HG03025 (cell line): ENCODE measurements at regions not wholly inside any gene's neighbourhood (a gene's known extent, or its start where the extent isn't known, plus 50 kb on each side); places are given as distances from the start of the nearest gene placed in this dataset.

Experiments used
- ATAC-seq: cut with Tn5 transposase; IDR thresholded peaks from one replicate; pipeline ENCODE4 v1.9.1; 2021; ENCODE audit warnings: mild to moderate bottlenecking, moderate library complexity; ENCODE audit not compliant: unreplicated experiment, low FRiP score

DNA sequence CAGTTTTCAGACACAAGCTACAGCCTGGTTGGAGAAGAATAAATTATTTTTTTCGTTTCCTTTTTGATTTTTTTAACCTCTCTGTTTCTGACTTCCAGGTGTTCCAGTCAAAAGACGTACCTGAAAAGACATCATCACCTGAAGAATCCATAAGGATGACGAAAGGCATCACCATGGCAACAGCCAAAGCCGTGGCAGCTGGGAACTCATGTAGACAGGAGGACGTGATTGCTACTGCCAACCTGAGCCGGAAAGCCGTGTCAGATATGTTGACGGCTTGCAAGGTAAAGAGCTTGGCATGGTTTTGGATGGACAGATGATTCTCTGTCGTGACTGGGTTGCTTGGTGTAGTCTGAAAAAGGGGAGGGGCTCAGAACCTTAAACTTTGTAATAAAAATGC is 237.0 kb upstream of the TPM1 start:
- ATAC-seq = no peak

DNA sequence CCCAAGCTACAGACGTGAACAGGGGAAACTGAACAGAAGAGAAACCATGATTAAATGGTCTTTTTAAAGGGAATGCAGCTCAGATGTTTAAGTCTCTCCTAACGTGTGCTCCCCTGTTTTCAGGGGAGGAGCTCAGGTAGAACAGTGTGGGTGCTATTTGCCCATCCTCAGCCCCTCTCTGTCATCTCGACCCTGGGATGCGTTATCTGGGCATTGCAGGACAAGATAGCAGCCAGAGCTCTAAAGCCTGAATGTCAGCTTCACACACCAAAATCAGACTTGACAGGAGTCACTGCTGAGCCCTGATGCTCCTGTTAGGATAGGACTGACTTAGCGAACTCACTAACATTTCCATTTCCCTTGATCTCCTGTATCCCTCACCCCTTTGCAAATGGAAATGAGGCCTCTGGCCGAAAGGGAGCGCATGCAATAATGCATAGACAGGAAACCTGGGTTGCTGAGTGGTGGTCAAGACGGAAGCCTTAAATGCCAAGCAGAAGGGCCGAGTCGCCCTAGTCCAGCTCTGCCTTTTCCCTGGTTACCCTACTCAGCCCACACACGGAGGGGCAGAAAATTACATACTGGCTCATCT is 234.9 kb upstream of the TPM1 start:
- no peak for ATAC-seq

DNA sequence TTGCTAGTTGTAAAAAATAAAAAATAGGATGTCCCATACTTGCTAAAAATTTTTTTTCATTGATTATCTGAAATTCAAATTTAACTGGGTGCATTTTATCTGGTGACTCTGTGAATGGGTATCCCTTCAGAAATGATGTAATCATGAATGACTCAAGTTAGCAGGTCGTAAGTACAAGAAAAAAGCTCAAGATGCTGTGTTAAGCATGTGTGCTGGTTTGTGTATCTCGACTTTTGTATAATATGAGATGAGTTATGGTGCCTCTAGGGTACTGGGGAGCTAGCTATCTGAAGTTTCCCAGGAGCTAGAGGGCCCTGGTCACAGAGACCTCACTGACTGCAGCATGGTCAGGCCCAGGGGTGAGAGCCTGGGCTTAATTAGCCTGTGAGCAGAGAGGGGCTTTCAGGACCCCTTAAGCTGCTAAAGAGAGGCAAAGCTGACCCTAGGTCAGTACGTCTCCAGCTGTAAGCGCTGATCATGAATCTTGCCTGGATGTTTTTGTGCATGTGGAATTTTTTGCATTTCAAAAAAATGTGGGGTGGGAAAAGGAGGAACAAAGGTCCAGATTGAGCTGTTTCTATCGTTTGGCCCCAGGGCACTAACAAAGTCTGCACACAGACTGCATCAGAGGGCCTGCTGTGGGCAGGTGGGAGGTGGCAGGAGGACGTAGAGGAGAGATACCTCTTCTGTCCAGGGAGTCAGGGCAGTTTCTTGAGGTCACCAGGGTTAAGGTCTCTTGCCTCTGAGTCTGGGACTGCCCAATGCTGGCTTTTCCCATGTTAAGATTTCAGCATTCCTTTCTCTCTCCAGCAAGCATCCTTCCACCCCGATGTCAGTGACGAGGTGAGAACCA is 233.2 kb upstream of the TPM1 start:
- no peak for ATAC-seq

DNA sequence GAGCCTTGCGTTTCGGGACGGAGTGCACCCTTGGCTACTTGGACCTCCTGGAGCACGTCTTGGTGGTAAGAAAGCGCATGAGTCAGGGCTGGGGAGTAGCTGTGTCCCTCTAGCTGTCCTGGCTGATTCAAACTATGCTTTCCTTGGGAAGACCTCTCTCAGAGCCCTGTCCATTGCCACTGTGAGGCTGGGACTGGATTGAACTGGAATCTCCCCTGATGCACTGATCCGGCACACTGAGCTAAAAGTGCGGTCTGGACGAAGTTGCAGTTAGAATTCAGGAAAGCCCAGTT is 232.6 kb upstream of the TPM1 start:
- no peak for ATAC-seq

DNA sequence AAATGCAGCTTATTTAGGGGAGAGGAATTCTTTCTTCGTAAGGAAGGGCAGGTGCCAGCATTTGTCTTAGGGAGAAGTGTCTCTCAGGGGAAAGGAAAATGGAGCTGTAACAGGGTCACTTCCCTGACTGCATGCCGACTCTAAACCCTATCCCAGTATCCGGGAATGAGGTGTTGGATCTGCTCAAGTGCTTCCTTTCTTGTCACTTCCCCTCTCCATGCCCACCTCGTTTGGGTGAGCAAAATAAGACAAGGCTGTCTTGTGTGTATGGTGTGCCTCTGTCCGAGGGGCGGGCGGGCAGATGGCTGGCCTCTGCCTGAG is 230.1 kb upstream of the TPM1 start:
- ATAC-seq = no peak

DNA sequence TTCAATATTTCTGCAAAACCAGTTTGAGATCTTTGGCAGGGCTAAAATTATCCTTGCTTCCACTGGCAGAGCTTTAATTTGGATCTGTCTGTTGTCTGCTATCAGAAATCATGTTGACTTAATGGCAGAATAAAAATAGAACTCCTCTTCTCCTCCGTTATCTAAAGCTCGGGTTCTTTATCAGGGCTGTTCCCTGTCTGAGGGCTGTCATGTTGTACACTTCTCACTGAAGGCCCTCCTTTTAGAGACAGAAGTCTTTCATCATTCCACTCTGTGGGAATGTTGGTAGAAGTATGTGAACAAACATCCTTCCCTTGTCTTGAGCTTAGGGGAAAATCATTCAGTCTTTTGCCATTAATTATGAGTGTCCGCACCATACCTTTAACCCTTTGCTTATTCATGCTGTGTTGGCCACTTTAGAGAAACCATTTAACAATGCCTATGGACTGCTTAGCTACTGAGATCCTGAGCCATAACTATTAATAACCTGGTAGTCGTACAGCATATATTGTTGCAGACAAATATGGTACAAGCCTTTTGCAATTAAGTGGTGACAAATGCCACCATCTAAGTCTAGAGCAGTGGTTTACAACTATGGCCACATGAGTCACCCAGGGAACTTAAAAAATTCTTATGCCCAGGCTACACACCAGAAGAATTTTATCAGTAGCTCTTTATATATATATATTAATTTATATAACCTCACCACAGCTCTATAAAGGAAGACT is 226.0 kb upstream of the TPM1 start:
- no peak for ATAC-seq

DNA sequence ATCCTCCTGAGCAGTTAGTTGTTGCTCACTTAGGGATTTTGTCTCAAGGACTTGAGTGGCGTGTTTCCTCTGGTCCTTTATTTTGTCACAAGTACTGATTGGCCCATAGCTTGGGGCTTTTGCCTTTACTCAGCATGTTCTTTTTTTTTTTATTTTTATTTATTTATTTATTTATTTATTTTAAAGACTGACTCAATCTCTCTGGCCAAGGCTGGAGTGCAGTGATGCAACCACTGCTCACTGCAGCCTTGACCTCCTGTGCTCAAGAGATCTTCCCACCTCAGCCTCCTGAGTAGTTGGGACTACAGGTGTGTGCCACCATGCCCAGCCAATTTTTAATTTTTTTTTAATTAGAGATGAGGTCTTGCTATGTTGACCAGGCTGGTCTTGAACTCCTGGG is 223.9 kb upstream of the TPM1 start:
- no peak for ATAC-seq

DNA sequence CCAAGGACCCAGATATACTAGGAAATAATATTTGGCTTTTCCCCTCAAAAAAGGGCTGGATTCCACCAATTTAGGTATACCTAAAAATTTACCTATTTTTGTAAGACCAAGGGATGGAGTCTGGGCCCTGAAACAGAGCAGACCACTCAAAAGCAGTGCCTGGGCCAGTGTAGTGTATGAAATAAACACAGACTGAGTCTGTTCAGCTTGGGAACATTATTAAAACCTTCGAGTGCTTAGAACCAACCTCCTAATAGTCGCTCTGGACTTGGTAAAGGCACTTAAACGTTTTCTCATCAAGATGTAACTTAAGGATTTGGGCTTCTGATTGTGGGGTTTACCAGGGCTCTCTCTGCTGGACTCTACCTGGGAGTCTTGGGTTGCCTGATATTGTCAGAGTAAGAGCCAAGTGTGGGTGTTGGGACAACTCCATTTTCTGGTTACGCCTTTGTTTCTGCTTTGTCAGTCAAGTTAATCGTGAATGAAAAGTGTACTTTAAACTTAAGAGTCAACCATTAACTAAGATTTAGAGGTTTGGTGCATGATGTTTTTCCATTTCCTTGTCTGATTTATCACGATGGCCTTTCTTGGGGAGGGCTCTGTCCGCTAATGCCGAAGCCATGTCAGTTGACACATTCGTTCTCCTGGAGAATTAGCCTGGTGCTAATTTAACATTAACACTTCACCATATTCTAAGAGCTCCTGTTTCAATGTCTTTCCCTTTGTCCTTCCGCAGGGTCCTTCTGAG is 221.0 kb upstream of the TPM1 start:
- no peak for ATAC-seq

DNA sequence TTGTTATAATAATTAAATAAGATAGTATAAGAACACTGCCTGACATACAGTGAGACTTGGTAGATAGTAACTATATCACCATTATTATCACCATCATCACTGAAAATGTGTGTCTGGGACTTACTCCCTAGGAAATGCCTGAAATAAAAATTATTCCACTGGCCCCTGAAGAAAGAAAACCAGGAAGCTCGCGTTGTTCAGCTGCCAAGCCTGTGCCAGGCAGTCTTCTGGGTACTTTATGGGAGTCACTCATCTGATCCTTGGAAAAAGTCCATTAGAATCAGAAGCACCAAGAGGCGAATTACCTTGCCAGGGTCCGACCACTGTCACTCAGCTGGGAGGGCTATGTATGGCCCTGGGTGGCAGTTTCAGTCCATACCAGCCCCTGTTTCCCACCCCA is 220.3 kb upstream of the TPM1 start:
- ATAC-seq = no peak

DNA sequence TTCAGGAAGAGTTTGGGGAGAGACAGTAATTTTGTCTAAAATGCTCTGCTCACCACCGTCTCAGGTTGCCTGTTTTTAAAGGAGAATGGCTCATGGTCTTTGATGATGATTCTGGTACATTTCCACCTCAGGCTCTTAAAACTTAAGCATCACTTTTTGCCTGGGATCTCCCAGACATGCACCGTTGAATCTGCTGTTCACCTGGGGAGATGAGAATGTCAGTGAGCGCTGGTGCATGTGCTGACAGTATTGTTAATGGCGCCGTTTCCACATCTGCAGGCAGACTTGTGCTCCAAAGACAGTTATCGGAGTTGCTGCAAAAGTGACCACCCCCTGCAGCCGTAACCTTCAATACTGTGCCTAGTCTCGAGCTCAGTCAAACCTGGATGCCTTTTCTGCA is 219.0 kb upstream of the TPM1 start:
- ATAC-seq = no peak

DNA sequence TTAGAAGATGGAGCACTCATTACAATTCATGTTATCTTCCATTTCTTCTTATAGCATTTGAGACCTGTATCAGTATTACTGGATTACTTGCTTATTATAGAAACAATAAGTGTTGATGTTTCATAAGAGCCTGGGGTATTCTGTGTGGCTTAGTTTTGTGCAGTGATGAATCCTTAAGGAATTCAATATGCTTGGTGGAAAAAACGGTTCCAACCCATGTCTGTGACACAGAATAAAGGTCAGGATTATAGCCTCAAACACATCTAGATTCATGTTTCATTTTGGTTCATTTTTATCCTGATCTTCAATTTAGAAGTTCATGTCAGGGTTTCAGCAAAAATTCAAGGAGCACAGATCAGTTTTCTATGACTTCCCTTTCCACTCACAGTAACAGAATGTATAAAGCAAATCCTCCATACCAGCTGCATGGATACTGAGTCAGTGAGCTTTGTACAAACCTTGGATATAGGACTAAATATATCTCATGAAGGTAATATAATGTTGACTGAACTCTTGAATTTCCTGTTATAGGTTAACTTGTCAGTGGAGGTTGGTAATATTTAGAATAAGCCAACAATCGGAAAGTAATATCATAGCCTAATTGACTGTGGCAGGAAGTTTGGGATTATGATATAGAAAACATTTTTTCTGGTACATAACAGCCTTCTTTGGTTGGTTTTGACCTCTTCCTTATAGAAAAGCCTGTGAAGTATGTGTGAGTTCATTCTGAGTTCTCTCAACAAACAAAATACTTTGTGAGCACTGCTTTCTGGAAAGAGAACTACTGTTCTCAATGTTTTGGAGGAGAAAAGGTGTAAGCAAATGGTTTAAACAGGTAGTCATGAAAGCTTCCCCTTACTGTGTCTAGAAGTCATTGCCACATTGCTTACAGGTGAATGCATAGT is 218.2 kb upstream of the TPM1 start:
- no peak for ATAC-seq

DNA sequence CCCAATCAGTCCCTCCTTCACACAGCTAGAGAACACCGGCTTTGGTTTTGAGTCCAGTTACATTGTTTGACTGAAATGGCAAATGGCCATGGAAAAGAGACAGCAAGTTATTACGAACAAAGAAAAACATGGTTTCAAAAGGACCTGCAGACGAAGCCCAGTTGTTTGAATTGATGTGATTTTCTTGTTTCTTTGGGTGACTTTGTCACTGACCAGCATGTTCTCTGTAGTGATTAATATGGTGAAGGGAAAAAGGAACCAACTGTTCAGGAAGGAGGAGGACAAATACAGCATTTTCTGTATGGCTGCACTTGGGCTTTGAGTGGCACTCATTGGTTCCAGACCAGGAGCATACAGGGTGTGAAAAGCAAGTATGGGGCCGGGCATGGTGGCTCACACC is 217.4 kb upstream of the TPM1 start:
- ATAC-seq = no peak

DNA sequence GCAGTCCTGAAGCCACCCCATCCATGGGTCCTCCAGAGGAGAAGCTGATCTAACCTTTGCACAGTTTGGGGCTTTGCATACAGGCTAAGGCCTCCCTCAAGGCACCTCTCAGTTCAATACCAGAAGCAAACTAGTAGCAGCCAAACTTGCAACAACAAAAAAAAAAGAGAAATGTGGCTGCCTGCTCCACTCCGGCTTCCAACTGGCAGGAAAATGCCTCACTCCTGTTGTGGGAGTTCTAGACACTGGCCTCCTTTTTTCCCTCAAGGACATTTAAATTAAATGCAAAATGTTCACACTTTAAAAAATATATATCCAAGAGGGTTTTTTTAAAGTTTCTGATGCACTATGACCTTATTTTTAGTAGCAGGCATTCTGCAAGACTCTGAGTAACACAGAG is 216.0 kb upstream of the TPM1 start:
- ATAC-seq = no peak

DNA sequence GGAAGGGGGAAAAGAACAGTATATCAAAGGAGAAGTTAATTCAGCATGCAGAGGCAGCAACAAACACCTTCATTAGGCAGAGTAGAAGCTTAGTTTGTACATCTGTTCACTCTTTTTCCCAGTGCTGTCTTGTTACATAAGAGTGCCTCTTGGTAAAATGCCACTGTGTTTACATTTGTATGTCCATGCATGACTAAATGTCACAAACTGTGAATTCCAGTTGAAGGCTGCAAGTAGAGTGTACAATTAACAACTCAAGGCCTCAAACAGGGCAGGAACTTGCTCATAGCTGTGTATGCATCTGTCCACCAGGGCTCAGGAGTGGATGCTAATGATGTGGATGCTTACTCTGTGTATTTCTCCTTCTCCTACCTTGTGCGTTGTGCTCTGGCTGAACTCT is 214.2 kb upstream of the TPM1 start:
- ATAC-seq = no peak

DNA sequence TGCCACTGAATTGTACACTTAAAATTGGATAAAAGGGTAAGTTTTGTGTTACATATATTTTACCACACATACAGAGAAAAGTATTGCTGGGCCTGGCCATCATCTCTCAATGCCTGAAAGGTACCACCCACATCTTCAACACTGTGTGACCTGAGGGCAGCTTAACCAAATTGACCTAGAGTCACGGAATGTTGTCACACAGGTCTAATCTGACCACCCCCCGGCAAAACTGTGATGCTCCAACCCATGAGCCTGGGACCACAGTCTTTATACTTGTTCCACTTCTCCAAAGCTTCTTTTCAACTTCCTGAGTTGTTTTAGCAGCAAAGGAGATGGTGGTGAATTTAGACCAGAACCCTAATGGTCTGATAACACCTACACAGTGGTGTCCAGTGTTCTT is 210.3 kb upstream of the TPM1 start:
- no peak for ATAC-seq

DNA sequence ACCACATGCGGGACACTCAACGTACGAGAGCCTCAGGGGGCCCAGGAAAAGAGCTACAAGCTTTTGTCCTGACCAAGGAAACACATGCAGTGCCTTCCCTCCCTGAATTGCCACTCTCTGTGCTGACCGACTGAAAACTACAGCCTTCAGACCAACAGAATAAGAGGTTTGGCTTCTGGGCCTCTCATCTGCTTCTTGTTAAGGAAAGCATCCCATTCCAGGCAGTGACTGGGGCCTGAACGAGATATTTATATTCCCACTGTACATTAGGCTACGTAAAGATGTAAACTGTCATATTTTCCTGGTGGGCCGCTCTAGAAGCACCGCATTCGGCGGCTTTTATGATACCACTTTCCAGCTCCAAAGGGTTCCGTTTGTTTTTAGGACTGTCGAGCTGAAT is 208.9 kb upstream of the TPM1 start:
- no peak for ATAC-seq

DNA sequence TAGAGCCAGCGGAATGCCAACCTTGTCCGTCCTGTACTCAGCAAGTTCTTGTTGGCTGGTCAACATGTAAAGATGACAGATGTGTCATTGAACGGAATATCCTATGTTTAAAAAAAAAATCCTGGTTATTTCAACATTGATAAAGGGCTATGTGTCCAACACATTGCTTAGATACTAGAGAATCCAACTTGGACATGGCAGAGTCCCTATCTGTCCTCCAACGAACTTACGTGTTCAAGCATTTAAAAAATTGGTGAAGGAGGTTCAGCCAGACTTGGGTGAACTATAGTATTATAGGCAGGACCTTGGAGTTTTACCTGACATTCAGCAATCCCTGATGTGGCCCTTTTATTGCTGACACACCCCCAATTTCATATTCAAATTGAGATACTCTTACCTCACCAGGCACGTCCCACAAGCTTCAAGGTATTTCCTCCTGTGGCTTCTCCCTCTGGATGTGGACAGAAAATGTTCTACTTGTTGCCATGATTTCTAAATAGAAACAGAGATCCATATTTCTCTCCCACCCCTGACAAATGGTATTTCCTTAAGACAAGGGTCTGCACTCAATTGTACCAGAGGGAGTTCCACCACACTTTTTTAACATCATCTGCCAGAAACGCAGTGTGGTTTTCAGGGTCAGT is 207.7 kb upstream of the TPM1 start:
- no peak for ATAC-seq

DNA sequence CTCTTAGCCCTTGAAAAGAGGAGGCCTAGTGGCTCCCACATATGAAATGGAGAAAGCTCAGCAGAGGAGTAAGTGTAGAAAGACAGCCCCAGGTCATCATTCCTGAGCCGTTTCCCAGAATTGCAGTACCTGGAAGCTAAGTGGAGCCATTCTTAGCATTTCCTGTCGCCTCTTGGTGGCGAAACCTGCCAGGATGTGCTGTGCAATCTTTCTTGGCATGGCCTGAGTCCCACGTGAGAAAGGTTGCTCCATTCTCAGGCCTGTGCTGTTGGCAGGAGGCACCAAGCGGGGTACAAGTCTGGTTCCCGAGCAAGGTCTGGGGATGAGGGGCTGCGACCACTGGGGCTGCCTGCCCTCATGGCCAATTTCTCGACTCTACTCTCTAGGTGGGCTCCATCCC is 207.2 kb upstream of the TPM1 start:
- no peak for ATAC-seq

DNA sequence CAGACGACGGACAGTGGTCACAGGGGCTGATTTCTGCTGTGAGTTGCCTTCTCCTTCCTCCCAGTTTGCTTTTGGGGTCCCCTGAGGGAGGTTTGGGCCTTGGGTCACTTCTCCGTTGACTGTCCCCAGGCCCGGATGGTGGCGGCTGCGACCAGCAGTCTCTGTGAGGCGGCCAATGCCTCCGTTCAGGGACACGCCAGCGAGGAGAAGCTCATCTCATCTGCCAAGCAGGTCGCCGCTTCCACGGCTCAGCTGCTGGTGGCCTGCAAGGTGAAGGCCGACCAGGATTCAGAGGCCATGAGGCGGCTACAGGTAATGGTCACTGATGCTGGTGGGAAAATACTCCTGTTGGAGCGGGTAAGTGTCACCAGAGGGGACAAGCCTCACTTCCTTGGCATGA is 206.8 kb upstream of the TPM1 start:
- no peak for ATAC-seq
